NCI-H82 treated with DMSO at 0.1 percent for 48 hours (cell line): ENCODE measurements at regions not wholly inside any gene's neighbourhood (a gene's known extent, or its start where the extent isn't known, plus 50 kb on each side); places are given as distances from the start of the nearest gene placed in this dataset.

ENCODE experiments used
- DNase-seq: peaks from one replicate; lab custom pipeline; 2025; ENCODE audit not compliant: unreplicated experiment; lab: John Stamatoyannopoulos, UW

DNA sequence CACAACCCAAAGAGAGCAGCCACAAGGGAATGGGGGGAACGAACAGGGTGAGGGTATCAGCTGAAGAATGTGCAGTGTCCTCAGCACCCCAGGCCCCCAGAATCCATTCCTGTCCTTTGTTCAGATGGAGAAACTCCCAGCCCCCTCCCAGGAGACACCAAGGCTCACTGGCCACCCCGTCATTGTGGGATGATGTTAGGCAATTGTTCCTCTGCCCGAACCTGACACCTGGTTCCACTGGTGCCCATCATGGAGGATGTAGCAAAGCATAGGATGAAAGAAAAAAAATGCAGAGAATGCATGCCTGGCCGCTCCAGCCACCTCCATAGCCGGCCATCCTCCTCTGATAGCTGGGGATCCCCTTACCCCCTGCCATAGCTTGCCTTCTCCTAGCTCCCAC is 197.3 kb upstream of the TWIST2 start:
- DNase-seq, result no peak

DNA sequence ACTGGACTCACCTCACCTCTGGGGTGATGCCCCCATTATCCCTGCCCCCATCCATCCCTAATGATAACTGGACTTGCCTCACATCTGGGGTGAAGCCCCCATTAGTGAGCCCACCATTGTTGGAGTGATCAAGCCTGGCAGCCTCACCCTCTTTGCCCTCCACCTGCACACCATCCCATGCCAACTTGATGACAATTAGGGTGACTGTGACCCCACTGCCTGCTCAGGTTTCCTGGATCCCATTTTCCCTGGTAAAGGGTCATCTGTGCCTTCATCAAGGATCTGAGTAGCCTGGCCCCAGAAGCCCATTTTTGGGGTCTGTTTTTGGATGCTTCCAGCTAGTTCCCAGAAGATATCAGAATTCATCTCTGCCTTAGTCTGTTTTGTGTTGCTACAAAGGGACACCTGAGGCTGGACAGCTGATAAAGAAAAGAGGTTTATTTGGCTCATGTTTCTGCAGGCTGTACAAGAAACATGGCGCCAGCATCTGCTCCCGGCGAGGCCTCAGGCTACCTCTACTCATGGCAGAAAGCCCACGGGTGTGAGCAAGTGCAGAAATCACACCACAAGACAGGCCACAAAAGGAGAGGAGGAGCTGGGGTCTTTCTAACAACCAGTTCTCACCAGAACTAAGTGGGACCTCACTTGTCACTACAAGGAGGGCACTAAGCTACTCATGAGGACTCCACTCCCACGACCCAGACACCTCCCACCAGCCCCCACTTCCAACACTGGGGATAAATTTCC is 196.4 kb upstream of the TWIST2 start:
- DNase-seq, result no peak

GRCh38 chr2:238652053-238652770 is 195.7 kb upstream of the TWIST2 start:
- no peak for DNase-seq

DNA sequence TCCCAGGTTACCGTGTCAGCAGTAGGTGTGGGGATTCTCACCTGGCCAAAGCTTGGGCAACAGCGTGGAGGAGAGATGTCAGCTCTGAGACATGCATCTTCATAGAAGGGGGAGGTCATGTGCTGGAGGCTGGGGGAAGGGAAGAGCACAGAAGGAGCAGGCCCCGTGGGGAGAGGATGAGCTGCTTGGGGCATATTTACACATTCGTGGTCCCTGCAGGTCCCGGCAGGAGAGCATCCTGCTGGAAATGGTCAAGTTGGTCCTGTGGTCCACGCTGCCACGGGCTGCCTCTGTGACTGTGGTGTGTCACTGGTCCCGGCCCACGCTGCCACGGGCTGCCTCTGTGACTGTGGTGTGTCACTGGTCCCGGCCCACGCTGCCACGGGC is 195.1 kb upstream of the TWIST2 start:
- no peak for DNase-seq

- DNase-seq, result no peak
Measured at GRCh38 chr2:238653431-238654109, 194.3 kb upstream of the TWIST2 start.

GRCh38 chr2:238654479-238655197 is 193.2 kb upstream of the TWIST2 start:
- no peak for DNase-seq

GRCh38 chr2:238655198-238655860 is 192.6 kb upstream of the TWIST2 start:
- DNase-seq, result no peak

DNA sequence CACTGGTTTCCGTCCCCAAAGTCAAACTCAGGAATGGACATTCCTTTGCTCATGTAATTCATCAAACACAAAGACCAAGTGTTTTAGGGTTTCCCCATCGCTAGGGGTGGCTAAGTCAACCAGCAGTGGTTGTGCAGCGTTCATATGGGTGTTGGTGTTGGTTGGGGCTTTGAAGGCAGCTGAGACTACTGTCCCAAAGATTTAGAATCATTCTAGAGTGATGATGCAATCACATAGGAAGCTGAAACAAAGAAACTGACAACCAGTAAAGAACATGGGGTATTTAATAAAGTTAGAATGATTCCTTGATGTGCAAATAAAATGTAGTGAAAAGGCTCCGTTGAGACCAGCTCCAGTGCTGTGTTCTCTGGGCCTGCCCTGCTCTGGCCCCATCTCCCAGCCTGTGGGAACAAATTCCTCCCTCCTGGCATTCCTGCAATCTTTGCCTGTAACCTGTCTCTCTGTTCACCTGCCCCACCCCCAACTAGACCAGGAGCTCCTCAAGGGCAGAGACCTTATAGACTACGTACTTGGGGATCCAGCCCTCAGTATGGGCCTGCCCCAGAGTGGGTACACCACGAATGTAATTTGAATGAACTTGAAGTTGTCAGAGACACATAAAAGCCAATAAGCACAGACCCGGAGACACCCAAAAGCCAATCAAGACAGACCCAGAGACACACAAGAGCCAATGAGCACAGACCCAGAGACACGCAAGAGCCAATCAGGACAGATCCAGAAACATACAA is 191.7 kb upstream of the TWIST2 start:
- DNase-seq, result no peak

- DNase-seq, result no peak
Measured at GRCh38 chr2:238657132-238658053, 190.5 kb upstream of the TWIST2 start.

GRCh38 chr2:238658054-238658407 is 189.9 kb upstream of the TWIST2 start:
- no peak for DNase-seq

- no peak for DNase-seq
Measured at GRCh38 chr2:238658820-238659219, 189.1 kb upstream of the TWIST2 start.

DNA sequence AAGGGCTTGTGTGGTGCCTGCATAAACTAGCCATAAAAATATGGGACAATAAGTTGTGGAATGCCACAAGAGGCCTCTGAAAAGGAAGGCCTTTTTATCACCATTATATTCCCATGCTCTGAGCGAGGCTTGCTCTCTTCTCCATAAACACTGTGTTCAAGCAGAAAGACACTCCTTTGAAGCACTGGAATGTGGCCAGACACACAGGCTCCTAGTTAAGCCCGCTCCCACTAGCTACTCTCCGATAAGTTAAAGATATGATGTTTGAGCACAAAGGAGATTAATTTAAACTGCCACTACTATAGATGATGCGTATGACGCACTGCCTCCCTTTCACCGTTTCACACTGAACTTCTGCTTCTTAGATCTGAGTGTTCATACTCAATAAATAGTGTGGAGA is 188.7 kb upstream of the TWIST2 start:
- DNase-seq, result no peak

DNA sequence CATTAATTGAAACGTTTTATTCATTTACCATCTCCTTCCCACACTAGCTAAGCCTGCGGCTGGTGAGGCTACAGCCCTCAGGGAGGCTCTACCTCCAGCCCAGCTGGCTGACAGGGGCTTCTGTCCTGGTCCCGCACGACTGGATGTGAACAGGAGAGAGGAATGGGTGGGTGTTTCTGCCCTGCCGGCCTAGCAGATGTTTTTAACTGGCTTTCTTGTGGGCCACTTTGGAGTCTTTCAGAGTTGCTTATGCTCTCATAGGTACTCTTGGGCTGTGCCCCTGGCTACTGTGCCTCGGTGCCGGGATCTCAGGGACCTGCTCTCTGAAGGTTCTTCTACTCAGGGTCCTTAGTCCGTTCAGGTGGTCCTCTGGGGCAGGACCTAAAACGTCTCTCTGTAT is 184.3 kb upstream of the TWIST2 start:
- no peak for DNase-seq

- DNase-seq, result no peak
Measured at GRCh38 chr2:238665919-238666318, 182.0 kb upstream of the TWIST2 start.

GRCh38 chr2:238666543-238666942 is 181.3 kb upstream of the TWIST2 start:
- DNase-seq, result no peak

DNA sequence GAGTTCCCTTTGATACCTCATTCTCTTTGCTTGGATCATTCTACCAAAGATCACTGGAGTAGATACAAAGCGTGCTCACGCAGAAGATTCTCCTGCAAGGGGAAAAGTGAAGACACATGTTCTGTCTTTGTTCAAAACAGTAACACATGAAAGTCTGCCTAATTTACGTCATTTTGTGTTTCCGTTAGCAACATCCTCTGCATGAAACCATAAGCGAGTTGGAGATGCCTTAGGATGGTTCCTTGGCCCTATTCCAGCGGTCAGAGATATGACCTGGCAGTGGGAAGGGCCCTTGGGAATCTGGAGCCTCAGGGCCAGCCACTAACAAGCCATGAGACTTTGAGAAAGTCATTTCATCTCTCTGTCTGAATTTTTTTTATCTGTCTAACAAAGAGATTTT is 180.9 kb upstream of the TWIST2 start:
- no peak for DNase-seq

DNA sequence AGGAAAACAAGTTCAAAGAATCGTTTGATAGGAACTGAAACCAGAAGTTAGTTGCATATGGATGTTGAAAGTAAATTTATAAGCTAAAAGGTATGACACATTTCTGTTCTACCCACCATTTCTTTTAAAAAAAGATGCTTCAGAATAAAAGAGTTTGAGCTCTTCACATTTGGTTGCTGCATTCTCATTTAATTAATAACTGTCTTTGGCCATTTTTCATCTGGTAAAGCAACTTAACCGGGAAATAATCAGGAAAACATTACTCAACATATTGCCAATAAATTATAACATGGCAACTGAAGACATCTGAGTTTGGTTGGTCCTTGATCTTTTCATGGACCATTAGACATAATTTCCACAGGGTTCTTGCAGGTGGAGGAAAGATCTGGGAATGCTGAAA is 180.2 kb upstream of the TWIST2 start:
- DNase-seq, result no peak

- no peak for DNase-seq
Measured at GRCh38 chr2:238668426-238668825, 179.5 kb upstream of the TWIST2 start.

DNA sequence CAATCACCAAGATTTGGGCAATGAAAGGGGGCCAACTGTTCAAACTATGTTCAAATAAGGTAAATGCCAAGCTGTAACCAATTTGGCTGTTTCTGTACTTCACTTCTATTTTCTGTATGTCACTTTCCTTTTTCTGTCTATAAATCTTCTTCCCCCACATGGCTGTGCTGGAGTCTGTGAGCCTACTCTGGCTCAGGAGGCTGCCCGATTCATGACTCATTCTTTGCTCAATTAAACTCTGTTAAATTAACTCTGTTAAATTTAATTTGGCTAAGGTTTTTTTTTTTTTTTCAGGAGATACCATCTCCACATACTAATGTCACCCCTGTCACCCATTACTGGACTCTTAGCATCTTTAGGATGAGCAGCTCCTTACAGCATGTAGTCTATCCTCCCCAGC is 178.8 kb upstream of the TWIST2 start:
- DNase-seq, result no peak
